ENCODE measurements at regions not wholly inside any gene's neighbourhood (a gene's known extent, or its start where the extent isn't known, plus 50 kb on each side); places are given as distances from the start of the nearest gene placed in this dataset.
"Not testable (repeated sequence)": the region's sequence is repeated elsewhere in the genome, so short reads cannot be mapped to it uniquely, and the experiment has no call there.

GRCh38 chr3:16770792-16771191 is 114.0 kb upstream of the PLCL2 start:
- DNase-seq = no peak

GRCh38 chr3:16773594-16773993 is 111.2 kb upstream of the PLCL2 start:
- not testable (repeated sequence) for DNase-seq

GRCh38 chr3:16774536-16774935 is 110.2 kb upstream of the PLCL2 start:
- DNase-seq = not testable (repeated sequence)

- DNase-seq = no peak
Observed at GRCh38 chr3:16784973-16785372, 99.8 kb upstream of the PLCL2 start.

GRCh38 chr3:16785465-16785864 is 99.3 kb upstream of the PLCL2 start:
- DNase-seq = no peak

- DNase-seq = no peak
Observed at GRCh38 chr3:16788440-16789056, 96.2 kb upstream of the PLCL2 start.

- no peak for DNase-seq
Observed at GRCh38 chr3:16789344-16790120, 95.2 kb upstream of the PLCL2 start.

GRCh38 chr3:16790432-16791400 is 94.0 kb upstream of the PLCL2 start:
- no peak for DNase-seq

GRCh38 chr3:16793321-16793720 is 91.4 kb upstream of the PLCL2 start:
- DNase-seq = no peak

GRCh38 chr3:16794257-16794656 is 90.5 kb upstream of the PLCL2 start:
- DNase-seq = no peak

- no peak for DNase-seq
Observed at GRCh38 chr3:16795581-16795980, 89.2 kb upstream of the PLCL2 start.

GRCh38 chr3:16797831-16798230 is 86.9 kb upstream of the PLCL2 start:
- no peak for DNase-seq

GRCh38 chr3:16798738-16799137 is 86.0 kb upstream of the PLCL2 start:
- no peak for DNase-seq

GRCh38 chr3:16800361-16800760 is 84.4 kb upstream of the PLCL2 start:
- DNase-seq = no peak

- no peak for DNase-seq
Observed at GRCh38 chr3:16801223-16801622, 83.5 kb upstream of the PLCL2 start.

GRCh38 chr3:16801698-16802097 is 83.1 kb upstream of the PLCL2 start:
- DNase-seq = no peak

- DNase-seq = no peak
Observed at GRCh38 chr3:16802389-16802788, 82.4 kb upstream of the PLCL2 start.

- no peak for DNase-seq
Observed at GRCh38 chr3:16803019-16803418, 81.7 kb upstream of the PLCL2 start.

- DNase-seq = no peak
Observed at GRCh38 chr3:16807391-16807790, 77.4 kb upstream of the PLCL2 start.

GRCh38 chr3:16808393-16809107 is 76.2 kb upstream of the PLCL2 start:
- no peak for DNase-seq

GRCh38 chr3:16809482-16809881 is 75.3 kb upstream of the PLCL2 start:
- DNase-seq = no peak

- DNase-seq = no peak
Observed at GRCh38 chr3:16809993-16810392, 74.8 kb upstream of the PLCL2 start.

All from NCI-H1417 treated with DMSO at 0.1 percent for 48 hours (cell line).